GM12864 (cell line): ENCODE measurements at regions not wholly inside any gene's neighbourhood (a gene's known extent, or its start where the extent isn't known, plus 50 kb on each side); places are given as distances from the start of the nearest gene placed in this dataset.
"Not testable (repeated sequence)": the region's sequence is repeated elsewhere in the genome, so short reads cannot be mapped to it uniquely, and the experiment has no call there.

Experiments used
- DNase-seq: peaks from one replicate; pipeline ENCODE4 v3.0.0-alpha.2; 2011; ENCODE audit warnings: low read depth
- H3K4me3 ChIP-seq: 2 replicates; pipeline ENCODE4 v1.5.1; 2011; ENCODE audit warnings: mild to moderate bottlenecking, low read depth, low read length, control low read depth
- CTCF ChIP-seq: IDR thresholded peaks from 2 replicates; pipeline ENCODE4 v1.5.1; 2011; ENCODE audit warnings: low read depth, mild to moderate bottlenecking, moderate library complexity, low read length, control low read depth, inconsistent platforms; ENCODE audit errors: missing control alignments

- H3K4me3 ChIP-seq: no peak overlapping the region
- no peak for TF ChIP-seq CTCF
- DNase-seq: no peak
Measured at GRCh38 chr5:12659686-12660085, 755.4 kb upstream of the CTNND2 start.

- TF ChIP-seq CTCF: no peak
- H3K4me3 ChIP-seq: no peak overlapping the region
- no peak for DNase-seq
Measured at GRCh38 chr5:12658871-12659446, 754.7 kb upstream of the CTNND2 start.

GRCh38 chr5:12657914-12658474 lies 753.7 kb upstream of the CTNND2 start:
- not testable (repeated sequence) for DNase-seq, H3K4me3 ChIP-seq

- DNase-seq: no peak
- TF ChIP-seq CTCF: no peak
- H3K4me3 ChIP-seq: no peak overlapping the region
Measured at GRCh38 chr5:12655675-12656074, 751.4 kb upstream of the CTNND2 start.

- no peak for TF ChIP-seq CTCF
- H3K4me3 ChIP-seq: no peak overlapping the region
Measured at GRCh38 chr5:12652201-12652600, 748.0 kb upstream of the CTNND2 start.

GRCh38 chr5:12648558-12648957 lies 744.3 kb upstream of the CTNND2 start:
- H3K4me3 ChIP-seq: no peak overlapping the region
- no peak for TF ChIP-seq CTCF
- no peak for DNase-seq

More at GRCh38 chr5:12652201-12652600, 748.0 kb upstream of the CTNND2 start:
- DNase-seq: no peak

GRCh38 chr5:12647613-12648012 lies 743.4 kb upstream of the CTNND2 start:
- DNase-seq: no peak
- no peak for TF ChIP-seq CTCF
- no peak overlapping the region for H3K4me3 ChIP-seq
